Activated T-cell treated with anti-CD3 and anti-CD28 coated beads, Interleukin-2, amount 50 U/mL, for 4 hours (primary cell): ENCODE measurements at regions not wholly inside any gene's neighbourhood (a gene's known extent, or its start where the extent isn't known, plus 50 kb on each side); places are given as distances from the start of the nearest gene placed in this dataset.

Experiments
- ATAC-seq, 2 donors: fragments of 200-7000 bp; cut with Tn5 transposase; one replicate each; pipeline ENCODE4 v1.10.0; 2021
- DNase-seq: peaks from one replicate; pipeline ENCODE4 v3.0.0-alpha.2; 2020
- H3K27me3 Mint-ChIP-seq: one replicate; pipeline ENCODE4 v1.8.0; 2021; ENCODE audit warnings: low read depth, mixed read lengths
- H3K36me3 Mint-ChIP-seq: one replicate; pipeline ENCODE4 v1.8.0; 2022; ENCODE audit warnings: mixed read lengths; ENCODE audit not compliant: insufficient read depth
- H3K4me1 Mint-ChIP-seq: one replicate; pipeline ENCODE4 v1.8.0; 2021; ENCODE audit warnings: low read depth, mixed read lengths
- H3K4me3 Mint-ChIP-seq: one replicate; pipeline ENCODE4 v1.8.0; 2021; ENCODE audit warnings: mild to moderate bottlenecking, moderate library complexity, mixed read lengths
- H3K9me3 Mint-ChIP-seq: one replicate; pipeline ENCODE4 v1.8.0; 2021; ENCODE audit warnings: mixed read lengths

DNA sequence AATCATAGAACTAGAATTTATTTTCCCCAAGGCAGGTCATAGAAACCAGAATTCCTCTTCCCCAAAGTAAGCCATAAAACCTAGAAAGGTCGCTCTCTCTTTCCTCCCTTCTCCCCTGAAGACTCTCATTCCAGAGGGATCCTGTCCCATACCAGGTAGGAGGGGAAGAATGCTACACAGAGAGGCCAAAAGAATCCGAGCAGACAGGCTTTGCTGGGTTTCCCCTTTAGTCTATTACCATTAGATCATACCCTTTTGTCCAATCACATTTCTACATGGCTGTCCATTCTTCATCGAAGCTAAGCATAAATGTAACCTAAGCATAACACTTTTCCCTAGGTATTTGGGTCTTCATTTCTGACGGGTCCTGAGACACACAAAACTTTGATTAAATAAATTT, 204.5 kb downstream of the SPTSSA start:
- no peak for DNase-seq
- Mint-ChIP-seq H3K27me3 (peaks cover 6% of the 10 kb centered on the region), H3K4me3 (no peak overlapping the region), H3K36me3 (no peaks in the 10 kb centered on the region), H3K4me1 (no peaks in the 10 kb centered on the region), H3K9me3 (no peaks in the 10 kb centered on the region)
- no peak for ATAC-seq

DNA sequence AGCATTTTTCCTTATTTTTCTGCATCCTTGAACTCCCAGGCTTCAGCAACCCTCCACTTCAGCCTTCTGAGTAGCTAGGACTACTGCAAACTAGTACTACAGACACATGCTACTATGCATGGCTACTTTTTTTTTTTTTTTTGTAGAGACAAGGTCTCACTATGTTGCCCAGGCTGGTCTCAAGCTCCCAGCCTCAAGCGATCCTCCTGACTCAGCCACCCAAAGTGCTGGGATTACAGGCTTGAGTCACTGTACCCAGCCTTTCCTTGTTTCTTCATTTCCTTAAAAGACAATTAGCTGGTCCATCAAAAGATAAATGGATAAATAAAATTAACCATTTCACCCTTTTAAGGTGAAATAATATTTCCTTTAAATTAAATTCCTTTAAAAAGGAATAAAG, 205.8 kb downstream of the SPTSSA start:
- Mint-ChIP-seq H3K36me3 (no peaks in the 10 kb centered on the region), H3K4me3 (no peak overlapping the region)
- ATAC-seq: no peak

DNA sequence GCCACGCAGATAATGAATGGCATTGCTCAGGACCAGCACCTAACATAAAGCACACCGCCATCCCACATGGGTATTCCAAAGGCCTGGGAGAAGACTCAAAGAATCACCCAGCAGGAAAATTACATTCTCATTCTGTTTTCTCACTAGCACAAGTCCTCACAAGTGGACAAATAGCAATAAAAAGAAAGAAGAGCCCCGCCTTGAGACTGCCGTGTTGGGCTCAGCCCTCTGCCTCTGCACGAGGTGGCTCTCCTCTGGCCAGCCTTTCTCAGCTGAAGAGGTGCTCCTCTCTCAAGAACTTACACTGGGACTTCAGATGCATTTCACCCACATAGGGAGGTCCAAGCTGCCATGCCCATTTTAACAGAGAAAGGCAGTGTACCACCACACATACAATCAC, 207.5 kb downstream of the SPTSSA start:
- H3K36me3 Mint-ChIP-seq: no peaks in the 10 kb centered on the region

More for the DNA sequence above, 205.8 kb downstream of the SPTSSA start:
- H3K4me1 Mint-ChIP-seq: no peaks in the 10 kb centered on the region
- H3K9me3 Mint-ChIP-seq: no peaks in the 10 kb centered on the region
- DNase-seq: no peak
- H3K27me3 Mint-ChIP-seq: peaks cover 2% of the 10 kb centered on the region

DNA sequence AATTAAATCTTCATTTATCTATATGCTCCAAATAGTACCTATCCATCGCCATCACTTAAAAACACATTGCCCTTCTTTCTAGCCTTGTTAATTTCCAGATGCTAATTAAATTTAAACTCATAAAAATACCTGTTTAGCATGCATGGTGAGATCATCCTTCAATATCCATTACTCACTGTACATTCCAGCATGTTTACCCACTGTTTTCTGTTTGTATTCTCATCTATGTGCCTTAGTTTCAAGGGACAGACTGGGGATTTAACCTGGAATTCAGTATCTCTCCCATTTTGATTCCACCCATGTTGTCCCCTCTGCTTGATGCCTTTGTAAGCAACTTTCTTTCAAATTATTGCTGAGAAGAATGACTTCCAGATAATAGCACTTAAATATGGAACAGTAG, 208.0 kb downstream of the SPTSSA start:
- DNase-seq: no peak
- H3K9me3 Mint-ChIP-seq: no peaks in the 10 kb centered on the region
- H3K4me1 Mint-ChIP-seq: no peaks in the 10 kb centered on the region
- no peaks in the 10 kb centered on the region for H3K36me3 Mint-ChIP-seq
- no peak overlapping the region for H3K4me3 Mint-ChIP-seq
- no peak for ATAC-seq
- peaks cover 2% of the 10 kb centered on the region for H3K27me3 Mint-ChIP-seq

More for the DNA sequence above, 207.5 kb downstream of the SPTSSA start:
- Mint-ChIP-seq H3K27me3 (peaks cover 2% of the 10 kb centered on the region), H3K4me3 (no peak overlapping the region), H3K9me3 (no peaks in the 10 kb centered on the region), H3K4me1 (no peaks in the 10 kb centered on the region)
- DNase-seq: no peak
- ATAC-seq: no peak

DNA sequence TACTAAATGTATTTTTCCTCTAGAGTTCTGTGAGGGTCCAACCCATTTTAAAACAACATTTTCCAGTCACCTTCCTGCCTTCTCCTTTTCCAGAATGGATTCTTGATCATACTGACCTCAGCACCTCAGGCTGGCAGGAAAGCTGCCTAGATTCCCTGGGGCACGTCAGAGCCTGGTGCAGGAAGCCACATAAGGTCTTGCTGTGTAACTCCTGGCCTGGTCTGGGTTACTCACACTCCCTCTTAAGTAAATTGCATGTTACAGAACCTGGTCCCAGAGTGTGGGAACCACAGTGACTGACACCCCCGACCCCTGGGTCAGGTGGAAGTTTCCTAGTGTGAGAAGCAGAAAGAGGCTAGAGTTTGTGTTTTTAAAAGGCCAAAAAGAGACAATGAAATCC, 209.8 kb downstream of the SPTSSA start:
- DNase-seq (no peak), ATAC-seq (no peak)
- no peaks in the 10 kb centered on the region for H3K9me3 Mint-ChIP-seq
- H3K27me3 Mint-ChIP-seq: peaks cover 2% of the 10 kb centered on the region
- H3K4me3 Mint-ChIP-seq: no peak overlapping the region
- H3K36me3 Mint-ChIP-seq: no peaks in the 10 kb centered on the region
- no peaks in the 10 kb centered on the region for H3K4me1 Mint-ChIP-seq

DNA sequence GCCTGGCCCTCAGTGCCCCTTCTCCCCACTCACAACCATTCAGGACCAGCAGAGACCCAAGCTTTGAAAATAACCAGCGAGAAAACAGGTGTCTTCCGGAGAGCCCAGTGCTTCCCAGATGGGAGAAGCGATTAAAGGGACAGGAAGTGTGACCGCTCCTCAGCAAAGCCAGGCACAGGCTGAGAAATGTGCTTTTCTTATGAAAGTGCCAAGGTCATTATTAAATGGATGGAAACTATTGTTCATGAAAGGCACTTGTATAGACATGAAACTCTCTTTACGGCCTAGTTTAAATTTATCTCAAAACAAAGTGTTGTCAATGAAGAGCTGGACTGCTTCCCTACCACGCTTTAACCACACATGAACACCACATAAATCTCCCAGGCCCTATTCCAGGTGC, 210.4 kb downstream of the SPTSSA start:
- H3K4me3 Mint-ChIP-seq: no peak overlapping the region
- H3K4me1 Mint-ChIP-seq: no peaks in the 10 kb centered on the region
- H3K9me3 Mint-ChIP-seq: no peaks in the 10 kb centered on the region
- ATAC-seq: no peak
- peaks cover 2% of the 10 kb centered on the region for H3K27me3 Mint-ChIP-seq
- no peak for DNase-seq
- H3K36me3 Mint-ChIP-seq: no peaks in the 10 kb centered on the region

DNA sequence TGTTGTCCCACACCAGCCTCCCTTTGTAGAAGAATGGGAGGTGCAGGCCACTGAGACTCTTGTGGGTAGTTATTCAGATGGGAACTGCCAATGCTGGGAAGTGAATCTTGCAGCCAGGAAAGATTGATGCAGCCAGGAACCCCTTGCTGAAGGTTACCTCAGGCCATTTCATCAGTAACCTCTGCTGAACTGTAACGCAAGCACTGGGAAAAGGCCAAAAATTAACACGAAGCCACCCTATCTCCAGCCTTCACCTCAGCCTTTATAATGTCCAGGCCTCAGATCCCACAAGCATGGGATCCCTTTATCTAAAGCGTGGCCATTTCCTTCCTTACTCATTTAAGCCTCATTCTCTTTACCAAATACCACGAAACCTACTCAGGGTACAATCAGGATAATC, 211.1 kb downstream of the SPTSSA start:
- Mint-ChIP-seq H3K36me3 (no peaks in the 10 kb centered on the region), H3K9me3 (no peaks in the 10 kb centered on the region), H3K4me3 (no peak overlapping the region), H3K27me3 (peaks cover 6% of the 10 kb centered on the region), H3K4me1 (no peaks in the 10 kb centered on the region)
- ATAC-seq: no peak
- no peak for DNase-seq

DNA sequence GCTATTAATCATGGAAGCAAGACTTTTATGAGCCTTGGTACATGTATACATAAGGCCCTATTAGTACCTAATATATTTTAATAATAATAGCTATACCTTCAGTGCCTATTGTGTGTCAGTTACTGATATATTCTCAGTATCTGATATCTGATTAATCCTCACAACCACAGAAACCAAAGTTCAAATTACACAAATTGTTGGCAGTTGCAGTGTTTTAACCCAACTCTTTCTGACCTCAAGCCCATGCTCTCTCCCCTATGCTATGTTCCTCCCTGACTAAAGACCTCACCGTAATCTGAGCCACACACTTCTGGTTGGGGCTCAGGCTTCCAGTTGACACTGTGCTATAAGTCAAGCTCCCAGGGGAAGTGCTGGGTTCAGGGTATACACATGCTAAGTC, 214.4 kb downstream of the SPTSSA start:
- no peak for DNase-seq
- Mint-ChIP-seq H3K4me3 (no peak overlapping the region), H3K9me3 (no peaks in the 10 kb centered on the region), H3K36me3 (no peaks in the 10 kb centered on the region), H3K4me1 (no peaks in the 10 kb centered on the region), H3K27me3 (peaks cover 11% of the 10 kb centered on the region)
- ATAC-seq: no peak

DNA sequence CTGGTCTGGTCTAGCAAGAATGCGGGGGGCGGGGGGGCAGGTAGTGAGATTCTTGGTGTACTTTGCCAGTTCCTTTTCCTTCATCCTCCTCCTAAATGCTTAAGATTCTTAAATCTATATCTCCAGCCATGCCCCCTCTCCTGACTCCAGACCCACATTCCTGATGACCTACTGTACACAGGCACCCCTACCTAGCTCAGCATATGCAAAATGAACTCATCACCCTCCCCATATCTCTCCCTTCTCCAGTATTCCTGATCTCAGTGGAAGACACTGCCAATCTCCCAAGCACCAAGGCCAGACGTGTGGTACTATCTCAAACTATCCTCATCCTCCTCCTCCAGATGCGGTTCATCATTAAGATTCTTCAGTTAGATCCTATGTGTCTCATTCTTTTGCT, 215.8 kb downstream of the SPTSSA start:
- Mint-ChIP-seq H3K36me3 (no peaks in the 10 kb centered on the region), H3K9me3 (no peaks in the 10 kb centered on the region), H3K4me1 (no peaks in the 10 kb centered on the region), H3K4me3 (no peak overlapping the region), H3K27me3 (peaks cover 16% of the 10 kb centered on the region)
- DNase-seq (no peak), ATAC-seq (no peak)

DNA sequence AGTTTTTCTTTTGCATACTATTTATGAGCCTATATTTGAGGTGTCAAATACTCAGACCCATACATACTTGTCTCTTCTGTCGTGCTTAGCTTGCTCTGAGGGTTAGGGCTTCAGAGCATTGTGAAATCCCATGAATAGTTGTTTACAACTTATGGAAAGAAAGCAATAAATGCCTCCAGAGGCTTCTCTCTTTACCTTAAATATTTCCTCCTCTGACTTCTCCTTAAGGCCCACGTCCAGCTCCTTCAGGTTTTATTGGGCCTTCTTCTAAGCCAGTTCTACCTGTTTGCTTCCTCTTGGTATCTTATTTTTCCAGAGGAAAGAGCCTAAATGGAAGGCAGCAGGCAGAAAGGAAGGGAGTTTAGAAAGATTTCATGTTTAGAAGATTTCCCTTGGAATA, 218.6 kb downstream of the SPTSSA start:
- H3K27me3 Mint-ChIP-seq: peaks cover 18% of the 10 kb centered on the region
- DNase-seq: no peak
- H3K4me1 Mint-ChIP-seq: no peaks in the 10 kb centered on the region
- ATAC-seq: no peak
- no peaks in the 10 kb centered on the region for H3K9me3 Mint-ChIP-seq
- no peaks in the 10 kb centered on the region for H3K36me3 Mint-ChIP-seq
- no peak overlapping the region for H3K4me3 Mint-ChIP-seq

DNA sequence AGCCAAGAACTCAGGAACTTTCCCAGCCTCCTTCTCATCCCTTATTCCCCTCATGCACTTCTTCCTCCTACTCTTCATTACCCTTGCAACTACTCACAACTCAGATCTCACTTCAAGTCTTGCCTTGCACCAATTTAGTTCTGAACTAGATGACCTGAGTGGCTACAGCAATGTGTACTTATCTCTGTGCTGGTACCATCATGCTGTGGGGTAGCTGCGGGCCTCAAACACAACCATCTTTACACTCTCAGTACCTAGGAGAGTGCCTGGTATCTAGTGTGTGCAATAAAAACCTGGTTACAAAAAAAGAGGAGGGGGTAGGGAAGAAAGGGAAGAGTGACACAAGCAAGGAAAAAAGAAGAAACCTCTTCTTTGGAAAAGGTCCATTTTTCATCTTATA, 219.0 kb downstream of the SPTSSA start:
- Mint-ChIP-seq H3K36me3 (no peaks in the 10 kb centered on the region), H3K27me3 (peaks cover 22% of the 10 kb centered on the region), H3K9me3 (no peaks in the 10 kb centered on the region), H3K4me1 (no peaks in the 10 kb centered on the region), H3K4me3 (no peak overlapping the region)
- no peak for ATAC-seq
- no peak for DNase-seq

DNA sequence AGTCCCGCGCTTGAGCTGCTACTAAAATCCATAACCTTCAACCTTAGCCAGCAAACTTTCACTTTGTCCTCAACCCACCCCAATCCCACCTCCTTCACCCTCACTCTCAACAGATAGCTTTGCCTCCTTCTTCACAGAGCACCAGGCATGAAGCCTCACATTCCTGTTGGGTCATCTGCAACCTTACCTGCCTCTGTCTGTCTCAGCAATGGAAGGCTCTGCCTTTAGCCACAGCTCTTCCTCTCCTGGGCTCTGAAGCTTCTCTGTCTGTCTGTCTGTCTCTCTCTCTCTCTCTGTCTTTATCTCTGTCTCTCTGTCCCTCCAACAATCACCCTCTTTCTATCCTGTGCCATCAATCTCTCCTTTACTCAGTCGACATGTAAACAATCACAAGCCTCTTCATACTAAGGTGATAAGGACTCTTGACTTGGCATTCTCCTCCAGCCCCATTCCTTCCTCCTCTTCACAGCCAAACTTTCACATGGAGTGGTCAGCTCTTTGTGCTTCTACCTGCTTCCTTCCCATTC, 220.8 kb downstream of the SPTSSA start:
- H3K4me1 Mint-ChIP-seq: no peaks in the 10 kb centered on the region
- H3K4me3 Mint-ChIP-seq: no peak overlapping the region
- no peaks in the 10 kb centered on the region for H3K36me3 Mint-ChIP-seq
- no peaks in the 10 kb centered on the region for H3K9me3 Mint-ChIP-seq
- DNase-seq (no peak), ATAC-seq (no peak)
- H3K27me3 Mint-ChIP-seq: peaks cover 19% of the 10 kb centered on the region

DNA sequence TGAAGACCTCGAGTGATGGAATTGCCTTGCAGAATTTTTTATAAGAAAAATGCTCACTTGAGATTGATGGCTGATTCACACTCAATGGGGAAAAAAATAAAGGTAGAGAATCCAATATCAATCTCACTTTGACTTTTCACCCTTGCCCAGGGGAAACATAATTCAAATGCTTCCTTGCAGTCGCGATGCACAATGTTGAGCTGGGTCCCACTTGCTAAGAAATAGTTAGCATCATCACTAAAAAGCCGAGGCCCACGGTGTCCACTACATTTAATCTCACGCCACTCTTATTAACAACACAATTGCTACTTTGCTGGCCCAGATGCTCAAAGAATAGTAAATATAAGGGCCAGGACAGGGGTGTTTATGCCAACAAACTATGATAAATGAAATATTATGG, 223.4 kb downstream of the SPTSSA start:
- no peak for DNase-seq
- peaks cover 17% of the 10 kb centered on the region for H3K27me3 Mint-ChIP-seq
- ATAC-seq: no peak
- no peak overlapping the region for H3K4me3 Mint-ChIP-seq
- no peaks in the 10 kb centered on the region for H3K4me1 Mint-ChIP-seq
- H3K36me3 Mint-ChIP-seq: no peaks in the 10 kb centered on the region
- no peaks in the 10 kb centered on the region for H3K9me3 Mint-ChIP-seq

DNA sequence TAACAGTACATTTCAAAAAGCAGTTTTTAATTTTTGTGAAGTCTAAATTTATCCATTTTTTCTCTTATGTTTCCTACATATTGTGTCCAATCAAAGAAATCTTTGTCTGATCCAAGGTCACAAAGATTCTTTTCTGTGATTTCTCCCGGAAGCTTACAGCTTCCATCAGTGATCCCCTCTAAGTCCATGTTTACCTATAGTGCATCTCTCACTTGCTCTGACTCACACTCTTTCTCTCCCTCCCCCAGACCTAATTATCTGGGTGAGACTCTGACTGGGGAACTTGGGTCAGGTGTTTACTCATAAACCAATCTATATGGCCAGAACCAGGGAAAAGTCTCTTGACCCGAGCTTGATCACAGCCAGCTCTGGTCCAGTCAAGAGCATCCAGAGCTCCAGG, 224.4 kb downstream of the SPTSSA start:
- H3K36me3 Mint-ChIP-seq: no peaks in the 10 kb centered on the region
- H3K9me3 Mint-ChIP-seq: no peaks in the 10 kb centered on the region
- H3K27me3 Mint-ChIP-seq: peaks cover 14% of the 10 kb centered on the region

DNA sequence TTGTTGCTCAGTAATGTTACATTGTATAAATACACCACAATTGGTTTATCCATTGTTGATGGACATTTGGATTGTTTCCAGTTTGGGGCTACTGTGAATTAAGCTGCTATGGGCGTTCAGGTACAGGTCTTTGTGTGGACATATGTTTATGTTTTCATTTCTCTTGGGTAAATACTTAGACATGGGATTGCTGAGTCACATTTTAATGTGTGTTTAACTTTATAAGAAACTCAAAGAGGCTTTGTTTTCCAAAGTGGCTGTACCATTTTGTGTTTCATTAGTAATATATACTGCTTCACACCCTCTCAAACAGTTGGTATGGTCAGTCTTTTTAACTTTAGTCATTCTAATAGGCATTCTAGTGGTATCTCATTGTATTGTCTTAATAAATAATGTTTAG, 225.0 kb downstream of the SPTSSA start:
- Mint-ChIP-seq H3K4me1 (no peaks in the 10 kb centered on the region), H3K27me3 (peaks cover 14% of the 10 kb centered on the region), H3K4me3 (no peak overlapping the region), H3K9me3 (no peaks in the 10 kb centered on the region), H3K36me3 (no peaks in the 10 kb centered on the region)
- ATAC-seq (no peak), DNase-seq (no peak)

More for the DNA sequence above, 224.4 kb downstream of the SPTSSA start:
- Mint-ChIP-seq H3K4me3 (no peak overlapping the region), H3K4me1 (no peaks in the 10 kb centered on the region)
- DNase-seq: no peak
- no peak for ATAC-seq
